ENCODE measurements at regions not wholly inside any gene's neighbourhood (a gene's known extent, or its start where the extent isn't known, plus 50 kb on each side); places are given as distances from the start of the nearest gene placed in this dataset.
A peak's percentile ranks its signal among the peaks of the same experiment; 100 is the strongest.
"Not testable (repeated sequence)": the region's sequence is repeated elsewhere in the genome, so short reads cannot be mapped to it uniquely, and the experiment has no call there.

GRCh38 chr10:81248886-81249285 is 626.1 kb upstream of the NRG3 start:
- H3K27ac Mint-ChIP-seq (ENCODE audit: unreplicated experiment), result no peak overlapping the region
- intact Hi-C loops (cut with micrococcal nuclease; ENCODE audit: unreplicated experiment), result no loop called here
- no peaks in the 10 kb centered on the region for H3K27me3 Mint-ChIP-seq (ENCODE audit: unreplicated experiment)
- H3K36me3 Mint-ChIP-seq (ENCODE audit: insufficient read depth, unreplicated experiment), result no peaks in the 10 kb centered on the region
- H3K4me1 Mint-ChIP-seq (ENCODE audit: low read depth, unreplicated experiment), result no peaks in the 10 kb centered on the region
- no peak for DNase-seq
- no TSS peak for BruUV-seq (replicated peaks)
- CTCF ChIA-PET, result no interaction called here
- no peaks in the 10 kb centered on the region for H3K9me3 Mint-ChIP-seq (ENCODE audit: low read depth, unreplicated experiment)
- TF ChIP-seq, protein P1, sequence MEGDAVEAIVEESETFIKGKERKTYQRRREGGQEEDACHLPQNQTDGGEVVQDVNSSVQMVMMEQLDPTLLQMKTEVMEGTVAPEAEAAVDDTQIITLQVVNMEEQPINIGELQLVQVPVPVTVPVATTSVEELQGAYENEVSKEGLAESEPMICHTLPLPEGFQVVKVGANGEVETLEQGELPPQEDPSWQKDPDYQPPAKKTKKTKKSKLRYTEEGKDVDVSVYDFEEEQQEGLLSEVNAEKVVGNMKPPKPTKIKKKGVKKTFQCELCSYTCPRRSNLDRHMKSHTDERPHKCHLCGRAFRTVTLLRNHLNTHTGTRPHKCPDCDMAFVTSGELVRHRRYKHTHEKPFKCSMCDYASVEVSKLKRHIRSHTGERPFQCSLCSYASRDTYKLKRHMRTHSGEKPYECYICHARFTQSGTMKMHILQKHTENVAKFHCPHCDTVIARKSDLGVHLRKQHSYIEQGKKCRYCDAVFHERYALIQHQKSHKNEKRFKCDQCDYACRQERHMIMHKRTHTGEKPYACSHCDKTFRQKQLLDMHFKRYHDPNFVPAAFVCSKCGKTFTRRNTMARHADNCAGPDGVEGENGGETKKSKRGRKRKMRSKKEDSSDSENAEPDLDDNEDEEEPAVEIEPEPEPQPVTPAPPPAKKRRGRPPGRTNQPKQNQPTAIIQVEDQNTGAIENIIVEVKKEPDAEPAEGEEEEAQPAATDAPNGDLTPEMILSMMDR (IDR thresholded peaks at IDR 0.05; ENCODE audit: unreplicated experiment), result no peak
- H3K4me3 Mint-ChIP-seq (ENCODE audit: low read depth, unreplicated experiment), result no peak overlapping the region

GRCh38 chr10:81251457-81252115 is 623.4 kb upstream of the NRG3 start:
- no peaks in the 10 kb centered on the region for H3K27me3 Mint-ChIP-seq (ENCODE audit: unreplicated experiment)
- TF ChIP-seq, protein P1 (IDR thresholded peaks at IDR 0.05; ENCODE audit: unreplicated experiment), result no peak
- H3K27ac Mint-ChIP-seq (ENCODE audit: unreplicated experiment), result no peak overlapping the region
- H3K4me3 Mint-ChIP-seq (ENCODE audit: low read depth, unreplicated experiment), result no peak overlapping the region
- intact Hi-C loops (cut with micrococcal nuclease; ENCODE audit: unreplicated experiment), result no loop called here
- H3K9me3 Mint-ChIP-seq (ENCODE audit: low read depth, unreplicated experiment), result no peaks in the 10 kb centered on the region
- no peaks in the 10 kb centered on the region for H3K4me1 Mint-ChIP-seq (ENCODE audit: low read depth, unreplicated experiment)
- BruUV-seq (replicated peaks), result no TSS peak
- H3K36me3 Mint-ChIP-seq (ENCODE audit: insufficient read depth, unreplicated experiment), result no peaks in the 10 kb centered on the region
- DNase-seq, result peak; percentile 61
- CTCF ChIA-PET, result no interaction called here

DNA sequence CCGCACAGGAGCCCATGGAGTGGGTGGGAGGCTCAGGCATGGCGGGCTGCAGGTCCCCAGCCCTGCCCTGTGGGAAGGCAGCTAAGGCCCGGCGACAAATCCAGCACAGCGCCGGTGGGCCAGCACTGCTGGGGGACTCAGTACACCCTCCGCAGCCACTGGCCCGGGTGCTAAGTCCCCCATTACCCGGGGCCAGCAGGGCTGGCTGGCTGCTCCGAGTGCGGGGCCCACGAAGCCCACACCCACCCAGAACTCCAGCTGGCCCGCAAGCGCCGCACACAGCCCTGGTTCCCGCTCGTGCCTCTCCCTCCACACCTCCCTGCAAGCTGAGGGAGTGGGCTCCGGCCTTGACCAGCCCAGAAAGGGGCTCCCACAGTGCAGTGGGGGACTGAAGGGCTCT is 610.0 kb upstream of the NRG3 start:
- intact Hi-C loops (cut with micrococcal nuclease; ENCODE audit: unreplicated experiment); H3K4me1 Mint-ChIP-seq (ENCODE audit: low read depth, unreplicated experiment); H3K9me3 Mint-ChIP-seq (ENCODE audit: low read depth, unreplicated experiment); H3K4me3 Mint-ChIP-seq (ENCODE audit: low read depth, unreplicated experiment); DNase-seq; H3K36me3 Mint-ChIP-seq (ENCODE audit: insufficient read depth, unreplicated experiment); H3K27ac Mint-ChIP-seq (ENCODE audit: unreplicated experiment); H3K27me3 Mint-ChIP-seq (ENCODE audit: unreplicated experiment); BruUV-seq (replicated peaks): not testable (repeated sequence)
- CTCF ChIA-PET, result interaction anchor here (0.6 kb wide), 1 partner anchor 1818 kb away, joined by 6 read pairs; no protein-coding TSS in a partner anchor

DNA sequence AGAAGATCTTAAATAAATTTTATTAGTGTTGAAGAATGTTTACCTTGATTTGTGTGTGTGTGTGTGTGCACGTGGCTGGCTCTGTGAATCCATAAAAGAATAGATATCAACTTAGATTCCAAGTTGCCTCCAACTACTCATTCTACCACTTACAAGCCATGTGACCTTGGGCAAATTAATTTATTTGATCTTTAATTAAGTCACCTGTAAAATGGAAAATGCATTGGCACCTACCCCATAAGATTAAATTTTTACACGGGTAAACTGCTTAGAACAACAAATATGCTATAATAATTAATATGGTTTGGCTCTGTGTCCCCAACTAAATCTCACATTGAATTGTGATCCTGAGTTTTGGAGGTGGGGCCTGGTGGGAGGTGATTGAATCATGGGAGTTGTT is 604.9 kb upstream of the NRG3 start:
- H3K36me3 Mint-ChIP-seq (ENCODE audit: insufficient read depth, unreplicated experiment), result no peaks in the 10 kb centered on the region
- intact Hi-C loops (cut with micrococcal nuclease; ENCODE audit: unreplicated experiment), result no loop called here
- no peak overlapping the region for H3K27ac Mint-ChIP-seq (ENCODE audit: unreplicated experiment)
- TF ChIP-seq, protein P1 (IDR thresholded peaks at IDR 0.05; ENCODE audit: unreplicated experiment), result no peak
- no peak for DNase-seq
- H3K27me3 Mint-ChIP-seq (ENCODE audit: unreplicated experiment), result no peaks in the 10 kb centered on the region
- H3K4me3 Mint-ChIP-seq (ENCODE audit: low read depth, unreplicated experiment), result no peak overlapping the region
- no peaks in the 10 kb centered on the region for H3K9me3 Mint-ChIP-seq (ENCODE audit: low read depth, unreplicated experiment)
- CTCF ChIA-PET, result no interaction called here
- no TSS peak for BruUV-seq (replicated peaks)
- no peaks in the 10 kb centered on the region for H3K4me1 Mint-ChIP-seq (ENCODE audit: low read depth, unreplicated experiment)
